ENCODE measurements at regions not wholly inside any gene's neighbourhood (a gene's known extent, or its start where the extent isn't known, plus 50 kb on each side); places are given as distances from the start of the nearest gene placed in this dataset.

GRCh38 chr5:66353186-66353585, 209.1 kb downstream of the SREK1 start:
- ChIA-PET POLR2A (ENCODE audit: low non-redundant PET) (no interaction called here), CTCF (no interaction called here)
- H3K27me3 ChIP-seq (replicated peaks; ENCODE audit: insufficient read depth, low read depth, low read length, poor library complexity) = peaks cover 8% of the 10 kb centered on the region
- no peak overlapping the region for H3K4me3 ChIP-seq (ENCODE audit: low read depth, low read length, poor library complexity, severe bottlenecking)
- no peak for TF ChIP-seq CTCF (conservative IDR thresholded peaks at IDR 0.05; ENCODE audit: low read depth, low read length)
- TF ChIP-seq EZH2 (IDR thresholded peaks at IDR 0.05; ENCODE audit: borderline replicate concordance, low read depth, low read length, poor library complexity, severe bottlenecking) = no peak
- H3K36me3 ChIP-seq (ENCODE audit: insufficient read depth, low read length, poor library complexity, severe bottlenecking) = no peaks in the 10 kb centered on the region
- intact Hi-C loops (cut with micrococcal nuclease; ENCODE audit: unreplicated experiment) = no loop called here
- no peak for DNase-seq (ENCODE audit: low spot score)
- H3K9me3 ChIP-seq (ENCODE audit: low read depth, low read length, poor library complexity, severe bottlenecking) = no peaks in the 10 kb centered on the region
- H3K27ac ChIP-seq (ENCODE audit: low read depth, low read length, poor library complexity, severe bottlenecking) = no peak overlapping the region
- H3K4me1 ChIP-seq (ENCODE audit: insufficient read depth, low read length, poor library complexity, severe bottlenecking) = no peaks in the 10 kb centered on the region
- BruUV-seq (replicated peaks) = no TSS peak

- ChIA-PET CTCF (no interaction called here), POLR2A (ENCODE audit: low non-redundant PET) (no interaction called here)
- Histone ChIP-seq H3K27me3 (replicated peaks; ENCODE audit: insufficient read depth, low read depth, low read length, poor library complexity) (peaks cover 8% of the 10 kb centered on the region), H3K9me3 (ENCODE audit: low read depth, low read length, poor library complexity, severe bottlenecking) (no peaks in the 10 kb centered on the region), H3K36me3 (ENCODE audit: insufficient read depth, low read length, poor library complexity, severe bottlenecking) (no peaks in the 10 kb centered on the region), H3K4me1 (ENCODE audit: insufficient read depth, low read length, poor library complexity, severe bottlenecking) (no peaks in the 10 kb centered on the region), H3K27ac (ENCODE audit: low read depth, low read length, poor library complexity, severe bottlenecking) (no peak overlapping the region), H3K4me3 (ENCODE audit: low read depth, low read length, poor library complexity, severe bottlenecking) (no peak overlapping the region)
- TF ChIP-seq EZH2 (IDR thresholded peaks at IDR 0.05; ENCODE audit: borderline replicate concordance, low read depth, low read length, poor library complexity, severe bottlenecking) (no peak), CTCF (conservative IDR thresholded peaks at IDR 0.05; ENCODE audit: low read depth, low read length) (no peak)
- peak; percentile 43 for DNase-seq (ENCODE audit: low spot score)
- intact Hi-C loops (cut with micrococcal nuclease; ENCODE audit: unreplicated experiment) = no loop called here
- no TSS peak for BruUV-seq (replicated peaks)
Observed at GRCh38 chr5:66354422-66354821, 210.3 kb downstream of the SREK1 start.

GRCh38 chr5:66356011-66356565, 212.0 kb downstream of the SREK1 start:
- TF ChIP-seq EZH2 (IDR thresholded peaks at IDR 0.05; ENCODE audit: borderline replicate concordance, low read depth, low read length, poor library complexity, severe bottlenecking) (no peak), CTCF (conservative IDR thresholded peaks at IDR 0.05; ENCODE audit: low read depth, low read length) (no peak)
- CTCF ChIA-PET = no interaction called here
- H3K27me3 ChIP-seq (replicated peaks; ENCODE audit: insufficient read depth, low read depth, low read length, poor library complexity) = no peaks in the 10 kb centered on the region
- BruUV-seq (replicated peaks) = no TSS peak
- H3K27ac ChIP-seq (ENCODE audit: low read depth, low read length, poor library complexity, severe bottlenecking) = no peak overlapping the region
- no peaks in the 10 kb centered on the region for H3K36me3 ChIP-seq (ENCODE audit: insufficient read depth, low read length, poor library complexity, severe bottlenecking)
- DNase-seq (ENCODE audit: low spot score) = no peak
- POLR2A ChIA-PET (ENCODE audit: low non-redundant PET) = no interaction called here
- no peak overlapping the region for H3K4me3 ChIP-seq (ENCODE audit: low read depth, low read length, poor library complexity, severe bottlenecking)
- intact Hi-C loops (cut with micrococcal nuclease; ENCODE audit: unreplicated experiment) = no loop called here
- no peaks in the 10 kb centered on the region for H3K9me3 ChIP-seq (ENCODE audit: low read depth, low read length, poor library complexity, severe bottlenecking)
- no peaks in the 10 kb centered on the region for H3K4me1 ChIP-seq (ENCODE audit: insufficient read depth, low read length, poor library complexity, severe bottlenecking)
